GM10248 (cell line): ENCODE measurements at regions not wholly inside any gene's neighbourhood (a gene's known extent, or its start where the extent isn't known, plus 50 kb on each side); places are given as distances from the start of the nearest gene placed in this dataset.

Experiments
- CTCF ChIA-PET: fragments of 300-600 bp; sonication (Branson Sonifier 250); formaldehyde crosslinking; extraction: SDS; loops from one replicate; lab custom pipeline; 2021; ENCODE audit warnings: antibody characterized with exemption; lab: Yijun Ruan, JAX
- POLR2A ChIA-PET: fragments of 350-650 bp; sonication (Branson Sonifier 250); formaldehyde crosslinking; extraction: SDS; loops from one replicate; lab custom pipeline; 2020; ENCODE audit warnings: antibody characterized with exemption; lab: Yijun Ruan, JAX
- DNase-seq: peaks from one replicate; pipeline ENCODE4 v3.0.0; 2012; ENCODE audit errors: extremely low spot score
- CTCF ChIP-seq: IDR thresholded peaks from 2 replicates; pipeline ENCODE4 v1.5.1; 2012; ENCODE audit warnings: mild to moderate bottlenecking, low read depth; ENCODE audit errors: extremely low read depth, missing control alignments, control extremely low read depth

GRCh38 chr4:185862340-185862739, 50.3 kb upstream of the SORBS2 start:
- no peak for DNase-seq
- no peak for TF ChIP-seq CTCF
- ChIA-PET CTCF (interaction anchor here (1.2 kb wide), 1 partner anchor 51 kb away, joined by 3 read pairs; the partner anchor contains the start of gene SORBS2), POLR2A (no interaction called here)

- CTCF ChIA-PET = interaction anchor here (1.5 kb wide), 1 partner anchor 10 kb away, joined by 4 read pairs; no protein-coding TSS in a partner anchor
- POLR2A ChIA-PET = no interaction called here
- DNase-seq = no peak
- no peak for TF ChIP-seq CTCF
These were observed 52.0 kb upstream of the SORBS2 start for GRCh38 chr4:185863946-185864345.

- ChIA-PET CTCF (no interaction called here), POLR2A (no interaction called here)
These were observed 53.9 kb upstream of the SORBS2 start for GRCh38 chr4:185865901-185866328.

GRCh38 chr4:185867770-185868169, 55.8 kb upstream of the SORBS2 start:
- ChIA-PET POLR2A (no interaction called here), CTCF (interaction anchor here (0.8 to 1.1 kb wide), 2 partner anchors 13 to 16 kb away, joined by 3 read pairs; no protein-coding TSS in a partner anchor)
- no peak for TF ChIP-seq CTCF
- no peak for DNase-seq

More at GRCh38 chr4:185865901-185866328, 53.9 kb upstream of the SORBS2 start:
- no peak for DNase-seq
- no peak for TF ChIP-seq CTCF

GRCh38 chr4:185868983-185869382, 57.0 kb upstream of the SORBS2 start:
- TF ChIP-seq CTCF = no peak
- DNase-seq = no peak
- CTCF ChIA-PET = no interaction called here
- POLR2A ChIA-PET = no interaction called here

- TF ChIP-seq CTCF = no peak
- ChIA-PET CTCF (no interaction called here), POLR2A (no interaction called here)
- no peak for DNase-seq
These were observed 57.4 kb upstream of the SORBS2 start for GRCh38 chr4:185869427-185869826.
